HG02610 (cell line): ENCODE measurements at regions not wholly inside any gene's neighbourhood (a gene's known extent, or its start where the extent isn't known, plus 50 kb on each side); places are given as distances from the start of the nearest gene placed in this dataset.
"Not testable (repeated sequence)": the region's sequence is repeated elsewhere in the genome, so short reads cannot be mapped to it uniquely, and the experiment has no call there.

Experiments used
- ATAC-seq: cut with Tn5 transposase; IDR thresholded peaks from one replicate; pipeline ENCODE4 v1.9.1; 2021; ENCODE audit warnings: mild to moderate bottlenecking, moderate library complexity; ENCODE audit not compliant: unreplicated experiment

DNA sequence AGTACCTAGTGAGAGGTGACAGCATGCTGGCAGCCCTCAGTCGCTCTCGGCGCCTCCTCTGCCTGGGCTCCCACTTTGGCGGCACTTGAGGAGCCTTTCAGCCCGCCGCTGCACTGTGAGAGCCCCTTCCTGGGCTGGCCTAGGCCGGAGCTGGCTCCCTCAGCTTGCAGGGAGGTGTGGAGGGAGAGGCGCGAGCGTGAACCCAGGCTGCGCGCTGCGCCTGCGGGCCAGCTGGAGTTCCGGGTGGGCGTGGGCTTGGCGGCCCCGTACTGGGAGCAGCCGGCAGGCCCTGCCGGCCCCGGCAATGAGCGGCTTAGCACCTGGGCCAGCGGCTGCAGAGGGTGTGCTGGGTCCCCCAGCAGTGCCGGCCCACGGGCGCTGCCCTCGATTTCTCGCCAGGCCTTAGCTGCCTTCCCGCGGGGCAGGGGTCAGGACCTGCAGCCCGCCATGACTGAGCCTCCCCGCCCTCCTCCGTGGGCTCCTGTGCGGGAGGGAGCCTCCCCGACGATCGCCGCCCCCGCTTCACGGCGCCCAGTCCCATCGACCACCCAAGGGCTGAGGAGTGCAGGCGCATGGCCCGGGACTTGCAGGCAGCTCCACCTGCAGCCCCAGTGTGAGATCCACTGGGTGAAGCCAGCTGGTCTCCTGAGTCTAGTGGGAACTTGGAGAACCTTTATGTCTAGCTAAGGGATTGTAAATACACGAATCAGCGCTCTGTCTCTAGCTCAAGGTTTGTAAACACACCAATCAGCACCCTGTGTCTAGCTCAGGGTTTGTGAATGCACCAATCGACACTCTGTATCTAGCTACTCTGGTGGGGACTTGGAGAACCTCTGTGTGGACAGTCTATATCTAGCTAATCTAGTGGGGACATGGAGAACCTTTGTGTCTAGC is 1579.2 kb downstream of the SI start:
- ATAC-seq, result not testable (repeated sequence)

DNA sequence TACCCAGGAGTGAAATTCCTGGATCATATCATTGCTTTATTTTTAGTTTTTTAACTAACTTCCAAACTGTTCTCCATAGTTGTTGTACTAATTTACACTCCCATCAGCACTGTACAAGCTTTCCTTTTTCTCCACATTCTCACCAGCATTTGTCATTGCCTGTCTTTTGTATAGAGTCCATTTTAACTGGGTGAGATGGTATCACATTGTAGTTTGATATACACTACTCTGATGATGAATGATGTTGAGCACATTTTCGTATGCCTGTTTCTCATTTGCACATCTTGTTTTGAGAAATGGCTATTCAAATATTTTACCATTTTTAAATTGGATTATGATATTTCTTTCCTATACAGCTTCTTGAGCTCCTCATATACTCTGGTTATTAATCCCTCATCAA is 1586.6 kb downstream of the SI start:
- ATAC-seq, result no peak

DNA sequence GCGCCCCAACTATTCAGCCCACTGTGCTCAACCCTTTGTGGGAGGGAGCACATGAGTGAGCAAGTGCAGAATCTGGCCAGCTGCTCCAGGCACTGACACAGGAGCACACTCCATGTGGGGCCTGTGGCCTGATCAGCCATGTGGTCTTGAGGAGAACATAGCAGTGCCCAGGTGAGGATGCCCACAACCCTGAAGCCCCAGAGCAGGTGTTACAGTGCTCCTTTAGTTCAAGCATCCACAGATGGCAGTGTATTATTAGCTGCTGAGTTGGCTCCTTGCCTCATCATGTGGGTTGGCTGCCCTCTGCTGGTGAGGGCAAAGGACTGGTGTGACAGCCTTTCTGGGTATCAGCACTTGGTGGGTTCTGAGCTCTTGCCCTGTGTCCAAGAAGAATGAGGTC is 1588.2 kb downstream of the SI start:
- ATAC-seq, result peak; percentile 90

DNA sequence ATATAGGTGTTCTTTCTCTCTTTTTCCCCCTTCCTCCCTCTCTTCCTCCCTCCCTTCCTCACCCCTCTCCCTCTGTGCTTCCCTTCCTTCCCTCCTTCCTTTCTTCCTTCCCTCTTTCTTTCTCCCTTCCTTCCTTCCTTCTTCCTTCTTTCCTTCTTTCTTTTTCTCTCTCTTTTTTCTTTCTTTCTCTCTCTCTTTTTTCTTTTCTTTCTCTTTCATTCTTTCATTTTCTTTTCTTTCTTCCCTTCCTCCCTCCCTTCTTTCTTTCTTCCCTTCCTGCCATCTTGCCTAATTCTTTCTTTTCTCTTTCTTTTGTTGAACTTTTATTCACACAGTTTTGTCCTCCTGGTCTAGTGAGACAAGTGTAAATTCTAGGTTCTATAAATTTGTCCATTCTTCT is 1595.6 kb downstream of the SI start:
- no peak for ATAC-seq

DNA sequence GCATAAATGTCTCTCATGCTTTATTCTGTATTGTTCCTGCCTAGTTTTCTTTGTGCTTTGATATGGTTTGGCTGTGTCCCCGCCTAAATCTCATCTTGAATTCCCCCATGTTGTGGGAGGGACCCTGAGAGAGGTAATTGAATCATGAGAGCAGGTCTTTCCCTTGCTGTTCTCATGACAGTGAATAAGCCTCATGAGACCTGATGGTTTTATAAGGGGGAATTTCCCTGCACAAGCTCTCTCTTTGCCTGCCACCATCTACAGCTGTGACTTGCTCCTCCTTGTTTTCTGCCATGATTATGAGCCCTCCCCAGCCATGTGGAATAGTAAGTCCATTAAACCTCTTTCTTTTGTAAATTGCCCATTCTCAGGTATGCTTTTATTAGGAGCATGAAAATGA is 1596.6 kb downstream of the SI start:
- peak; percentile 83 for ATAC-seq

DNA sequence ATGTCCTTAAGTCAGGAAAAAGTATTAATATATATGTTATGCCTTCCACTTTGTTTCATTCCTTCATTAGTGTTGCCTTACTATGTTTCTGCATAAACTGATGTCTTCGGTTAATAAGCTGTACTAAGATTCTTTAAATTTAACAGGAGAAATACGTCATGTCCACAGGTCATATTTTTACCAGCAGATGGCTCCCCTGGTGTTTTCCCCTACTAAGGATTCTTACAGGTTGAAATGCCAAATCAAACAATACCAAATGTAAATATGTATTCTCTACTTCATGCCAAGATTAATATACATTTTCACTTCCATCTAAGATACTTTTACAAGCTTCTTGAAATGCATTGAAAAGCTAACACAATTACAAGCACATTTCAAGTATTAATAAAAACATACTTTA is 1602.1 kb downstream of the SI start:
- no peak for ATAC-seq

DNA sequence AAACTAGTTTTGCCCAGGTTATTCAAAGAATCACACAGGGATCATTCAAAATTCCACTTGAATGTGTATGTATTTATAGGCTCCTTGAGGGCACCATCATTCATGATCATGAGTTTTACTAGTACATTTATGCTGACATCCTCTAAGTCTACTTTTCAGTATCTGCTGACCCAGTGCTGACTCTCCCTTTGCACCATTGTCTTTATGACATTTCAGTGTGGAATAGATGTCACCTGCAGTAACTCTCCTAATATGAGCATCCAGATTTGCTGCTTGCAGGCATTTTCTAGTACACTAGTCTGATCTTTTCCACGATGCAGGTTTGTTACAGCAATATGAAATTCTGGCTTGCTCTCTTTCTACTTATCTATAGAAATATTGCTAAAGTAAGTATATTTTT is 1603.5 kb downstream of the SI start:
- no peak for ATAC-seq

DNA sequence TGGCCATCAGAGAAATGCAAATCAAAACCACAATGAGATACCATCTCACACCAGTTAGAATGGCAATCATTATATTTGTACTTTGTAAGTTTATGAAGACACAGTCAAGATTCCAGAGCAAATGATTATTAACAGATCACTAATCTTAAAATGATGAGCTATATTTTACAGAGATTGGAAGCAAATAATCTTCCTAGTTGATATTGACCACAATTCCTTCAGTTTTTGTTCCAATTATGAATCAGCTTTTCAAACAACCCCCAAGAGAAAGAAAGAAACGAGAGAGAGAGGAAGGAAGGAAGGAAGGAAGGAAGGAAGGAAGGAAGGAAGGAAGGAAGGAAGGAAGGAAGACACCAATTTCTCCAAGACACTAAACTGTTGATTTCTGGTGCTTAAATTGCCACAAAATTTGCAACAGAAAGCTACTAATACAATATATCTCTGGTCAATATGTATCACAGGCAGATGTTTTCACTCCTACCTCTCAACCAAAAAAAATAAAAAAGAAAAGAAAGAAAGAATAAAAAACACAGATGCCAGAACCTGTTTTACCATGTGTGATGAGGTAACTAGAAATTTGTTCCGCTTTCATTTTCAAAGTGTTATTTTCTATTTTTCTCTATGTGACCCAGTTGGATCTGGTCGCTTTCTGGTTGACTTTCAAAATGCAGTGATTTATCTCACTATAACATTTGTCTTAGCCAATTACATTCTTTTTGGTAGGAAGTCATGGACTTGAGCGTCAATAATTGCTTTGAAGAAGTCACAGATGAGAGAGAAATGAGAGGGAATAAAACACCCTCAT is 1609.6 kb downstream of the SI start:
- ATAC-seq, result no peak

DNA sequence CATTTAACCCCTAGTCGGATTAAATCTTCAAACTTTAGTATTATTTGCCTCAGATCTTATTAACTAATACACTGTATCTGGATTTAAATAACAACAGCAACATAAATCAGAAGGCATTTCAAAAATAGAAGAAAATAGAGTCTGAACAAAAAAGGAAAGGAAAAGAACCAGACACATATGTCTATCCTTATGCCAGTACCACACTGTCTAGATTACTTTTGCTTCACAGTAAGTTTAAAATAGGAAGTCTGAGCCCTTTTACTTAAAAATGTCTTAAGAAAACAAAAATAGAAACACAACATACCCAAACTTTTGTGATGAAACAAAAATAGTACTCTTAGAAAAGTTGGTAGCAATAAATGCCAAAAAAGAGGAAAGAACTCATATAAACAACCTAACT is 1615.8 kb downstream of the SI start:
- ATAC-seq, result no peak

DNA sequence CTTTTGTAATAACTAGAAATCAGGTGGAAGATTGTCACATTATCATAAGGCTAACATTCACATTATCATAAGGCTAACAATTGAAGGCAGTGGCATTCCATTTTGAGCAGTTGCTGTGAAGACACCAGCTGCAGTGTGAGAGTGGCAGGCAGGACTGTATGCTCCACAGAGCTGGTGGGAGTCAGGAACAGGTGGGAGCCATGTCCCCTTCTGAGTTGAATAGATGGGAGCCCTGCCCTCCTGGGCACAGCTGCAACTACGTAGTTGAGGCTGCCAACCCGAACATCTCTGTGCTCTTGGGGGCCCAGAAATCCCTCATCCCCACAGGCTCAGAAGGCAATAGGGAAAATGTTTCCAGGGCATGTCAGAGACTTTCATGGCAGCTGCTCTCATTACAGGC is 1627.6 kb downstream of the SI start:
- ATAC-seq, result no peak

DNA sequence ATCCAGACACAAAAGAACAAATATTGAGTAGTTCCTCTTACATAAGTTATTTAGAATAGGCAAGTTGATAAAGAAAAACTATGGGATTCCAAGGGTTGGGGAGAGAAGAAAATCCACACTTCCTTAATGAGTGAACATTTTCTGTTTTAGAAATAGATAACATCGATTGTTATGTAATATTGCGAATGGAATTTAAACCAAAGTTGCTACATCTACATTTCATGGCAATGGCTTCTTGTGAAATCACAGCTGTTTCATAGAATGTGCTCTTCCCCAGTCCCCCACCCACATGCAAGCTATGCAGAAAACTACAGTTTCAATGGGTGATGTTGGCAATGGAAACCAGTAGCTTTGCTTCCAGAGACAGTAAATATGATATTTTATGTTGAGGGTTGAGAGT is 1639.5 kb downstream of the SI start:
- ATAC-seq, result no peak

DNA sequence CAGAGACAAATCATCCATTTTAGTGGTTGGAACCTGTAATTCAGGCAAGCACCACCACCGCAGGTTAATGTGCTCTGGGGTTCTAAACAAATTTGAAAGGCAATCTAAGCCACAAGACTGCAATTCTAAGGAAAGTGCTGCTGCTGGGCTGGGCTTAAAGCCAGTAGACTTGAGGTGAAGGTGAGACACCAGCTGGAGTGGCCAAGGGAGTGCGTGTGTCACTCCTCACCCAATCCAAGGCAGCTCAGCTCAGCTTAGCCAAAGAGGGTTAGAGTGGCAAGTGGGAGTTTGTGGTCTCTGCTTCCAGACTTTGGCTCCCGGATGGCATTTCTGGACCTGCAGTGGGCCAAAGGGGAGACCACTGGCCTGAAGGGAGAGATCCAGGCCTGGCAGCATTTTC is 1655.6 kb downstream of the SI start:
- ATAC-seq, result no peak

DNA sequence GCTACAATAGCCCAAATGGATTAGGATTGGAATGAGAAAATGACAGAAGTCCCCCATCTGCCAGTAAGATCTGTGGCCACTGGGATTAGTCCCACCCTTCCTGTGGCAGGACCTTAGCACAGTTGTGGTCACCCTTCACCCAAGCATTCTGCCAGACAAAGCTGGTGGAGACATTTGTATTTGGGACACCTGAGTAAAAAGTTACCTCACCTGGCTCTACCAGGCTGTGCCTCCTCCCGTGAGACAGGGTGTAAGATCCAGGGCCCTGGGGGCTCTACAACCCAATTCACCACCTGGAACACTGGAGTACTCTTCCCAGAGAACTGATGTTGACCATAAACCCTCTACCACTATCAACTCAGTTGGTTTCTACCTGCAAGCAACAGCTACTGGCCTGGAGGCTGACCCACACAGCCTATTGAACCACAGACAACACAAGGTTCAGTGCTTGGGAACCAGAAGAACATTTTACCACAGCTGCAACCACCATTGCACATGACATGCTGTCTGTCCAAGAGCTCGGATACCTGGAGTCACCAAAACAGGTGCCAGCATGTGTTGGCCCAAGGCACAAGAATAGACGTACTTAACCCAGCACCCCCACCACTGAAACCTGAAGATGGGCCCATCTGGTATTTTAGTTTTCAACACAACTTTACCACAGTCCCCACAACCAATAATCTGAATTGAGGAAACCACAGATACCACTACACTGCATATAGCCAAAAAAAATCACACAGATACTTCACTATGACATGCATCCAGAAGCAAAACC is 1686.7 kb downstream of the SI start:
- no peak for ATAC-seq

DNA sequence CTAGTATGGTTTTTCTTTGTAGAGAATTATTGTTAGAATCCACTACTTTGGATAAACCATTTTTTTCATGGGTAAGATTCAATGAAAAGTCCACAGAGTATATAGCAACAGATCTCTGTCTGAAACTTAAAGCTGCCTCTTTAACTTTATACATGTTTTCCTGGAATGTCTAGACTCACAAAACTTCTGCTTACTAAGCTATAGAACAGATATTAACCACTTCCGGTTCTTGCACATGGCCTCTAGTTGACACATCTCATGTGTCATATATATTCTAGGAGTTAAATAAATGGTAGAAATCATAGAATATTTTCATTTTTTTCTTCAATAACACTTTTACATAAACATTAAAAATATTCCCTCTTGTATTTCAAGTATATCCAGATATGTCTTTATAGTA is 1693.9 kb downstream of the SI start:
- ATAC-seq, result peak; percentile 58

DNA sequence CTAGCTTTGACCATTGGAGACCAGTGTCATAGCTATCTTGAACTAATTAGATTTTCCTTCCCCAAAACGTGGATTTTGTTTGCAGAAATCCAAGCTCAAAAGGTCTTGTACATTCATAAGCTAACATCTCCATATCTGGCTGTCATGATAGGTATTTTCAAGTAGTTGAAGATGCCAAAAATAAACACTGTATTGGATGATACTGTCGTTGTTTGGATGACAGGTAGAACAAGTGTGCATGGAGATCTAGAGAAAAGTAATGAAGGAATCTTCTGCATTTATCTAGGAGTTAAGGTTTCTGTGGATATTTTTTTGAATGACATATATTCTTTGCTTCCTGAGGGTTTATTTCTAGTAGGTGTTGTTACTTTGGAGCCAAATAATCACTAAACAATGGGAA is 1696.1 kb downstream of the SI start:
- no peak for ATAC-seq

DNA sequence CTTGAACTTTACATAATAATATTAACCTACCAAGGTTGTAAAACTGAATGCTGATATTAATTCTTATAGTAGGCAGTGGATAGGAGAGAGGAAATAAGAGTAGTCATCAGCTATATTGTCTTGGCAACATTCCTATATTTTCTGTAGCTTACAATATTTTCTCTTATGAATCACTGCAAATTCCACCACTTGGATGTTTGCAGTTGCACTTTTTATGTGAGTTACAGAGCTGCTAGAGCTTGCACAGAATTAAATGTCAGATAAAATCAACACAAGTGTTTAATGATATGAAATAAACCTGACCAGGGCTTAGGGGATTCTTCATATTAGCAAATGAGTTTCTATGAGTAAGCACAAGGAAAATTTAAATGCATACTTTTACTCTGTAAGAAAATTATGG is 1710.1 kb downstream of the SI start:
- no peak for ATAC-seq

DNA sequence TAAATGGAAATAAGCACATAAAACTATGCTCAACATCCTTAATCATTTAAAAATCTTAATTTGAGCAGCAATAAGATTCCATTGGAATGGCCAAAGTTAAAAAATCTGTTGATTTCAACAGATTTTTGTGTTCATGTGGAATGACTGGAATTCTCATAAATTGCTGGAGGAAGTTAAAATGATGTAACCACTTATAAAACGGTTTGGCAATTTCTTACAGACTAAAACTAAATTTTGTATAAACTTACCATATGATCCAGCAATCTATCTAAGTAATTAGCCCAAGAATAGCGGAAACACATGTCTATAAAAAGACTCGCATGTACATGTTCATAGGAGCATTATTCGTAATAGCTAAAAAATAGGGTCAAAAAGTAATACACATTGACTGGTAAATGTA is 1713.6 kb downstream of the SI start:
- ATAC-seq, result no peak

DNA sequence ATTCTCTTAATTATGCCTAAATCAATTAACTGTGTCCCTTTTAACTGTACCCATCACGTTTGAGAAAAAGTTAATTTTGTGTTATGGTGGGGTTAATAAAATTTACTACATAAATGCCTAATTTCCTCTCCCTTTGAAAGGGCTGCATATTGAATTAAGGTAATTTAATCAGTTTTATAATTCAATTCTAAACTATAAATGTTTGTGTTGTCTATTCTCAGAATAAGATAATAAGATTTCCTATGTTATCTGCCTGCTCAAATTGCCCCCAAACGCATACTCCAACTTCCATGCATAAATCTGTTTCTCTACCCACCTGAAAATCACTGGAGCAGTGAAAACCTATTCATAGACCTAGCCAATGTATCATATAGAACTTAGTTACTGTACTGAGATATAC is 1716.1 kb downstream of the SI start:
- no peak for ATAC-seq

DNA sequence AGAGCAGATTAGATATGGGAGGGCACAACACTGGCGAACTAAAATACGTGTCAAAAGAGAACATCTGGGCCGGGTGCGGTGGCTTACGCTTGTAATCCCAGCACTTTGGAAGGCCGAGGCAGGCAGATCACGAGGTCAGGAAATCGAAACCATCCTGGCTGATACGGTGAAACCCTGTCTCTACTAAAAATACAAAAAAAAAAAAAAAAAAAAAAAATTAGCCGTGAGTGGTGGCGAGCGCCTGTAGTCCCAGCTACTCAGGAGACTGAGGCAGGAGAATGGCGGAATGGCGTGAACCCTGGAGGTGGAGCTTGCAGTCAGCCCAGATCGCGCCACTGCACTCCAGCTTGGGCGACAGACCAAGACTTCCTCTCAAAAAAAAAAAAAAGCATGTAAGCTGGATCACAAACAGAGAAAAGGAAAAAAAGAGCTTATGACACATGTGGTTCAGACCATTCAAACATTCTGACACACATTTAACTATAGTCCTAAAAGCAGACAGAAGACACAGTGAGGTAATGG is 1716.9 kb downstream of the SI start:
- ATAC-seq, result not testable (repeated sequence)

DNA sequence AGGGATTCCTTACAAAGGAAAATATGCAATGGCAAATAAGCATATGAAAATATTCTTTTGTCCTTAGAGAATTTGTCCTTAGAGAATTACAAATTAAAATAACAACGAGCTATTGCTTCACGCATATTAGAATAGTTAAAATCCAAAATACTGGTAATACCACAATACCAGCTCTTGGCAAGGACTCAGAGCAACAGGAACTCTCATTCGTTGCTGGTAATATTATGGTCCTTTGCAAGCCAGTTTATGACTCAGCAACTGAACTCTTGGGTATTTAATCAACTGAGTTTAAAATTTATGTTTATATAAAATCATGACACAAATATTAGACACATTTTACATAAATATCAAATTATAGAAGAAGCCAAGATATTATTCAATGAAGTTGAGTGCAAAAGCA is 1730.4 kb downstream of the SI start:
- ATAC-seq, result no peak

DNA sequence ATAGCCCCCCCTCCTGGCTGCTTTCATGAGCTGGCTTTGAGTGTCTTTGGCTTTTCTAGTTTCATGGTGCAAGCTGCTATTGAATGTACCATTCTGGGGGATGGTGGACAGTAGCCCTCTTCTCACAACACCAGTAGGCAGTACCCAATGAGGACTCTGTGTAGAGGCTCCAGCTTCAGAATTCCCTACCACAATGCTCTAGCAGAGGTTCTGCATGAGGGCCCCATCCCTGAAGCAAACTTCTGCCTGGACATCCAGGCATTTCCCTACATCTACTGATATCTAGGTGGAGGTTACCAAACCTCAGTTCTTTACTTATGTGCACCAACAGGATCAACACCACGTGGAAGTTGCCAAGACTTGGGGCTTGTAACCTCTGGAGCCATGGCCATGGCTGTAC is 1742.9 kb downstream of the SI start:
- ATAC-seq, result no peak
